ENCODE measurements at regions not wholly inside any gene's neighbourhood (a gene's known extent, or its start where the extent isn't known, plus 50 kb on each side); places are given as distances from the start of the nearest gene placed in this dataset.

DNA sequence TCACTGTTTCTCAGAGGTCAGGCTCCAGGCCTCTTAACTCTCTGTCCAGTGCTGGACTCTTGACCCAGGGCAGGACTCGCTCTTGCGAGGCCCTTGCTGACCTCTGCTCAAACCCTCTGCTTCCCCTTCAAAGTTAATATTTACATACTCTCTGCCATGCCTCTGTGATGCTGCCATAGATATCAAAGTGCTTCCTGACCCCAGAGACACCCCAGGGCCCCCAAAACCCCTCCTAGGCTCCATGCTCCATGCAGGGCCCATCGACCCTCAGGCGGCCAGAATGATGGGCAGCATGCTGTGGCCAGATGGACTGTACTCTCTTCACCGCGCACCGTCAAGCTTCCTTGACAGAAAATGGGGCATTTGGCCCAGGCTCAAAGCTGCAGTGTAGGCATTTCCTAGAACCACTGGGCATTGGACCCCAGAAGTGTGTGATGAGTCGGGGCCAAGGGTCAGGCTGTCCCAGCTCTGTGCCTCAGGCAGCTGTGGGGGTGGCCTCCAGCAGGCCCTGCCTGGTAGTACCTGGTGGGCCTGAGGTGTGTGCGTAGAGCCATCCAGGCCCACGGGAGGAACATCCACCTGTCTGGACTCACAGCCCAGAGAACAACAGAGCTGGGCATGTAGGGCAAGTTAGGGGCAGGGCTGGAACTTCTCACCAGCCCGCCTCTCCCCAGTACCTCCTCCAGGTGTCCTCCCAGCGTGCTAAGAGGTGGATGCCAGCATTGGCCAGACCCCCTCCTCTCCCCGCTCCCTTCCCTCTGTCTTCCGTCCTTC lies 142.8 kb downstream of the VEGFA start:
- TF ChIP-seq, protein P1, sequence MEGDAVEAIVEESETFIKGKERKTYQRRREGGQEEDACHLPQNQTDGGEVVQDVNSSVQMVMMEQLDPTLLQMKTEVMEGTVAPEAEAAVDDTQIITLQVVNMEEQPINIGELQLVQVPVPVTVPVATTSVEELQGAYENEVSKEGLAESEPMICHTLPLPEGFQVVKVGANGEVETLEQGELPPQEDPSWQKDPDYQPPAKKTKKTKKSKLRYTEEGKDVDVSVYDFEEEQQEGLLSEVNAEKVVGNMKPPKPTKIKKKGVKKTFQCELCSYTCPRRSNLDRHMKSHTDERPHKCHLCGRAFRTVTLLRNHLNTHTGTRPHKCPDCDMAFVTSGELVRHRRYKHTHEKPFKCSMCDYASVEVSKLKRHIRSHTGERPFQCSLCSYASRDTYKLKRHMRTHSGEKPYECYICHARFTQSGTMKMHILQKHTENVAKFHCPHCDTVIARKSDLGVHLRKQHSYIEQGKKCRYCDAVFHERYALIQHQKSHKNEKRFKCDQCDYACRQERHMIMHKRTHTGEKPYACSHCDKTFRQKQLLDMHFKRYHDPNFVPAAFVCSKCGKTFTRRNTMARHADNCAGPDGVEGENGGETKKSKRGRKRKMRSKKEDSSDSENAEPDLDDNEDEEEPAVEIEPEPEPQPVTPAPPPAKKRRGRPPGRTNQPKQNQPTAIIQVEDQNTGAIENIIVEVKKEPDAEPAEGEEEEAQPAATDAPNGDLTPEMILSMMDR (IDR thresholded peaks at IDR 0.05; ENCODE audit: low read length, missing control alignments) = no peak

DNA sequence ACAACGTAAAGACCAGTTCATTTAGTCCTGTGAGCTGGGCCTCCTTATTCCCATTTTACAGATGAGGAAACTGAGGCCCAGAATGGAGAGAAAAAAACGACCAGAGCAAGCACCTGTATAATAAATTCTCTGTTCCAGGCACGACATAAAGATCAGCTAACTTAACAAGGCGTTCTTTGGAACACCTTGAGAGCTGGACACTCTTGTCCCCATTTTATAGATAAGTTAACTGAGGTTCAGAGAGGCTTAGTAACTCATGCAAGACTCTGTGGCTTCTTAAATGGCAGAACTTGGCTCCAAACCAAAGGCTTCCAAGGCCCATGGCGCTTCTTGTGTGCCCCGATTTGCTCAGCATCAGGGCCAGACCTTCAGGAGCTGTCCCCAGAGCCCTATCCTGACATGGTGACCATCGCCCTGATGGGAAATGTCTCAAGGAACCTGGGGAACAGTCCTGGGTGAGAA lies 142.1 kb downstream of the VEGFA start:
- DNase-seq (ENCODE audit: low read depth) = no peak
- H3K4me3 ChIP-seq (replicated peaks; ENCODE audit: low read depth, low read length) = no peak overlapping the region
- TF ChIP-seq, protein P1 (IDR thresholded peaks at IDR 0.05; ENCODE audit: low read length, missing control alignments) = no peak

More for the DNA sequence above, 142.8 kb downstream of the VEGFA start:
- no peak overlapping the region for H3K4me3 ChIP-seq (replicated peaks; ENCODE audit: low read depth, low read length)
- no peak for DNase-seq (ENCODE audit: low read depth)

DNA sequence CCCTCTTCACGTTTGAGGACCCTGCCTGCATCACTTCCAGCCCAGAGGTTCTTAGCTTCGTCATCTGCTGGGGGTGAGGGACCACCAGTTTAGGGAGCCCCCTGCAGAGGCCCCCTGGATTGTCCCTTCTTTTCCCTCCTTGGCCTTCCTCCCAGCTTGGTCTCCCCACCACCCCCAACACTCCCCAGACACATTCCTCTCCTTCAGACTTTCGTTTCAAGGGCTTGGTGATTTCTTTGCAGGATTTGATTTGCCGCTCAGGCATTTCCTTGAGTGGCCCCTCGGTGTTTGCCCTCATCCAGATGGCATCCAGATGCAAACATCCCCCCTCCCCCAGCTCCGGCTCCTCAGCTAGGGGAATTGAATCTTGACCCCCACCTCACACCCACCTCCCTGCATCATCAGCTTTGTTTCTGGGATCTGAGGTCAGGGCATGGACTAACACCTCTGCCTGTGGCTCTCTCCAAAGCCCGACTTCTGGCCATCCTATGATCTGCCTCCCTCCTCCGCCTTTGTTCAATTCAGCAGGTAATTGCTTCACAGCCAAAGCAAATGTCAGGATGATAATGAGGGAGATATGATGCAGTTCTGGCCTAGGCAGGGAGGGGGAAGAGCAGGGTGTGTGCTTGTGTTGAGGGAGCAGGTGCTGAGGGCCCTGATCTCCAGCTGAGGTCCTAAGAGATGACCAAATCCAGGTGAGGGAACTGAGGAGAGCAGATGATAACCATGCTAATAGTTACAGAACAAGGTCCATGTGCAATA lies 141.5 kb downstream of the VEGFA start:
- no peak overlapping the region for H3K4me3 ChIP-seq (replicated peaks; ENCODE audit: low read depth, low read length)
- TF ChIP-seq, protein P1 (IDR thresholded peaks at IDR 0.05; ENCODE audit: low read length, missing control alignments) = no peak
- no peak for DNase-seq (ENCODE audit: low read depth)

DNA sequence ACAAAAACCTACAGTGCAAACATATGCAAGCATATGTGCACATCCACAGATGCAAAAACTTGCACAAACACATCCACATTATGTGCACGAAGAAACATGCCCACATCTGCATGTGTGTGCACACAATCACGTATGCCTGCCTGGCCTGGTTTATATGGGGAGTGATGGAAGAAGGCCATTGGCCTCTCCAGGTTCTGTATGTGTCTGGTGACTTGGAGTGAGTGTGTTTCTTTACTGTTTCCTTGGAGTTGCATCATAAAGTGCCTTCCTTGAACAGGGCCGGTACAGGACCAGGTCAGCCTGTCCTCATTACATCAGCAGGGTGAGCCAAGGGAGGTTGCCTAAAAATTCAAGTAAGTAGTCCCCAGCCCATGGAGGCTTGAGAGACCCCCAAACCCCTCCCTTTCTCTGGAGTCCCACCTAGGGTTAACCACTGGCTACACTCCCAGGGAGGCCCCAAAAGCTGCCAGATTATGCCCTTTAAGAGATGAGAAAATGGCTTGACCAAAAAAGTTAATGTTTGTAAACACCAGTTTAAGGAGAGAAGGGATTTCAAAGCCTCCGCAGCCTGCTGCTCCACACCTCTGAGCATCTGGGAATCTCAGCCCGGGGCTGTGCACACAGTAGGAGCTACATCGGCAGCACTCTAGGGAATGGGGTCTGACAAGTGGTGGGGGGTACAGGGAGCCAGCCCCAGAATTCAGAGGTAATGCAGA lies 140.8 kb downstream of the VEGFA start:
- DNase-seq (ENCODE audit: low read depth) = peak; percentile 73
- TF ChIP-seq, protein P1 (IDR thresholded peaks at IDR 0.05; ENCODE audit: low read length, missing control alignments) = no peak
- H3K4me3 ChIP-seq (replicated peaks; ENCODE audit: low read depth, low read length) = no peak overlapping the region

DNA sequence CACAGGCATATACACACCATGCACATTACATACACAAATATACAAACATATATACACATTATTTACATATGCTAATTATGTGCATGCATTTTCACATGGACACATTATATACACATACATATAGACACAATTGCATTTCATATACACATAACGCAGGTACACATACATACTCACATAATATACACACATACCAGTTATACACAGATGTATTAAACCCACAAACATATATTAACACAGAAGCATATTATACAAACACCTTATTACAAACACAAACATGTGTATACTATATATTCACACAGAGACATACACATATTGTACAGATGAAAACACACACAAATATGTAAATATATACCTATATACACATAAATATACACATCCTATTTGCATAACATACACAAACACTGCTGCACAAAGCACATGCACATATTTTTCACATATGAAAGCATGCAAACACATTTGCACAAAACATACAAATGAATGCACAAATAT lies 140.2 kb downstream of the VEGFA start:
- no peak for DNase-seq (ENCODE audit: low read depth)
- TF ChIP-seq, protein P1 (IDR thresholded peaks at IDR 0.05; ENCODE audit: low read length, missing control alignments) = no peak
- H3K4me3 ChIP-seq (replicated peaks; ENCODE audit: low read depth, low read length) = no peak overlapping the region

DNA sequence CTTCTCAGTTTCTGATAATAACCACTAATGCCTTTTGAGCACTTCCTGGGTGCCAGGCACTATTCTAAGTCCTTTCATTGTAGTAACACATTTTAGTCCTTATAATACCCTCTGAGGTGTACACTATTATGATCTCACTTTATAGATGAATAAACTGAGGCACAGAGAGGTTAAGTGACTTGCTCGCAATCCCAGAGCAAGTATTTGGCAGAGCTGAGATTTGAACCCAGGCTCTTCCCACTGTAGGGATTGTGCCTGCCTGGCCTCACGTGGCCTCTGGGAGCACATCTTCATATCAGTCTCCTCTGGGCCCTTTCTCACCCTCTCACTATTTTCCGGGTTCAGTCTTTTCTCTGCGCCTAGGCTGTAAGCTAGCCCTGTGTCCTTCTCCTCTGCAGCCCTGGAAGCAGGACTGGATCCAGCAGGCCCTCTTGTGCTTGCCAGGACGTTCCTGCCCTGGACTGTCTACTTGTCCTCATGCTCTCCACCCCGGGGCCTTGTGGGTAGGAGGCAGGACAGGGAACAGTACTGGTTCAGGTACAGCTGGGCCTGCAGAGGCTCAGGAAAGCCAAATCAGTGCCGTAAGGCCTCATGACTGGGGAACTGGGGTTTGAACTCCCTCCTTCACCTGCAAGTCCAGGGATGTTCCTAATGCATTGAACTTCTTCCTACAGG lies 139.6 kb downstream of the VEGFA start:
- TF ChIP-seq, protein P1 (IDR thresholded peaks at IDR 0.05; ENCODE audit: low read length, missing control alignments) = no peak

More for the DNA sequence above, 139.6 kb downstream of the VEGFA start:
- H3K4me3 ChIP-seq (replicated peaks; ENCODE audit: low read depth, low read length) = no peak overlapping the region
- DNase-seq (ENCODE audit: low read depth) = no peak

Data from fibroblast of pulmonary artery (primary cell).